ENCODE measurements at regions not wholly inside any gene's neighbourhood (a gene's known extent, or its start where the extent isn't known, plus 50 kb on each side); places are given as distances from the start of the nearest gene placed in this dataset.

- Histone ChIP-seq H3K27ac (no peak overlapping the region), H3K9ac (no peak overlapping the region), H3K27me3 (no peaks in the 10 kb centered on the region), H3K4me1 (no peaks in the 10 kb centered on the region), H3K4me2 (peak overlapping the region in 1 of 11 experiments; percentile 14; a peak in 1 of 22 replicates), H4K20me1 (no peaks in the 10 kb centered on the region), H3K36me3 (no peaks in the 10 kb centered on the region), H3K9me3 (replicated peaks in 1 of 11) (no peaks in the 10 kb centered on the region), H3K4me3 (no peak overlapping the region)
- no peak for TF ChIP-seq Cebpa-rat (IDR thresholded peaks at IDR 0.05)
These were observed 319.4 kb downstream of the TGFB2 start for GRCh38 chr1:218664385-218665170.

- Histone ChIP-seq H3K4me2 (no peak overlapping the region), H3K4me1 (no peaks in the 10 kb centered on the region), H4K20me1 (no peaks in the 10 kb centered on the region), H3K36me3 (no peaks in the 10 kb centered on the region), H3K9ac (no peak overlapping the region), H3K4me3 (no peak overlapping the region), H3K27me3 (no peaks in the 10 kb centered on the region), H3K9me3 (replicated peaks in 1 of 11) (no peaks in the 10 kb centered on the region), H3K27ac (no peak overlapping the region)
- no peak for TF ChIP-seq Cebpa-rat (IDR thresholded peaks at IDR 0.05)
These were observed 320.1 kb downstream of the TGFB2 start for GRCh38 chr1:218665221-218665620.

- no peak for TF ChIP-seq Cebpa-rat (IDR thresholded peaks at IDR 0.05)
- no peak overlapping the region for H3K4me3 ChIP-seq
These were observed 321.1 kb downstream of the TGFB2 start for GRCh38 chr1:218666263-218666662.

GRCh38 chr1:218667781-218668516 lies 322.8 kb downstream of the TGFB2 start:
- no peak overlapping the region for H3K4me2 ChIP-seq
- no peaks in the 10 kb centered on the region for H3K4me1 ChIP-seq
- H3K27ac ChIP-seq: no peak overlapping the region
- TF ChIP-seq Cebpa-rat (IDR thresholded peaks at IDR 0.05): no peak
- H4K20me1 ChIP-seq: no peaks in the 10 kb centered on the region
- no peaks in the 10 kb centered on the region for H3K36me3 ChIP-seq
- no peaks in the 10 kb centered on the region for H3K27me3 ChIP-seq
- no peaks in the 10 kb centered on the region for H3K9me3 ChIP-seq (replicated peaks in 1 of 11)
- H3K9ac ChIP-seq: no peak overlapping the region
- no peak overlapping the region for H3K4me3 ChIP-seq

More at GRCh38 chr1:218666263-218666662, 321.1 kb downstream of the TGFB2 start:
- no peaks in the 10 kb centered on the region for H3K36me3 ChIP-seq
- no peaks in the 10 kb centered on the region for H3K27me3 ChIP-seq
- H3K4me2 ChIP-seq: no peak overlapping the region
- no peaks in the 10 kb centered on the region for H3K4me1 ChIP-seq
- no peak overlapping the region for H3K9ac ChIP-seq
- H3K27ac ChIP-seq: no peak overlapping the region
- no peaks in the 10 kb centered on the region for H4K20me1 ChIP-seq
- H3K9me3 ChIP-seq (replicated peaks in 1 of 11): no peaks in the 10 kb centered on the region

GRCh38 chr1:218669431-218669830 lies 324.3 kb downstream of the TGFB2 start:
- no peak overlapping the region for H3K4me3 ChIP-seq
- H3K4me2 ChIP-seq: no peak overlapping the region
- TF ChIP-seq Cebpa-rat (IDR thresholded peaks at IDR 0.05): no peak
- no peaks in the 10 kb centered on the region for H3K4me1 ChIP-seq
- no peaks in the 10 kb centered on the region for H3K9me3 ChIP-seq (replicated peaks in 1 of 11)
- no peak overlapping the region for H3K9ac ChIP-seq
- no peaks in the 10 kb centered on the region for H3K36me3 ChIP-seq
- H3K27ac ChIP-seq: no peak overlapping the region
- no peaks in the 10 kb centered on the region for H4K20me1 ChIP-seq
- no peaks in the 10 kb centered on the region for H3K27me3 ChIP-seq

GRCh38 chr1:218670875-218671274 lies 325.7 kb downstream of the TGFB2 start:
- Histone ChIP-seq H3K4me1 (no peaks in the 10 kb centered on the region), H3K9me3 (replicated peaks in 1 of 11) (no peaks in the 10 kb centered on the region), H3K4me2 (no peak overlapping the region), H3K27me3 (no peaks in the 10 kb centered on the region), H4K20me1 (no peaks in the 10 kb centered on the region), H3K27ac (no peak overlapping the region), H3K9ac (no peak overlapping the region), H3K4me3 (no peak overlapping the region), H3K36me3 (no peaks in the 10 kb centered on the region)
- TF ChIP-seq Cebpa-rat (IDR thresholded peaks at IDR 0.05): no peak

- no peak overlapping the region for H3K4me3 ChIP-seq
- H3K9me3 ChIP-seq (replicated peaks in 1 of 11): no peaks in the 10 kb centered on the region
- no peaks in the 10 kb centered on the region for H3K36me3 ChIP-seq
- no peaks in the 10 kb centered on the region for H4K20me1 ChIP-seq
- no peaks in the 10 kb centered on the region for H3K27me3 ChIP-seq
- TF ChIP-seq Cebpa-rat (IDR thresholded peaks at IDR 0.05): no peak
- H3K4me2 ChIP-seq: no peak overlapping the region
- no peak overlapping the region for H3K9ac ChIP-seq
- no peak overlapping the region for H3K27ac ChIP-seq
- H3K4me1 ChIP-seq: no peaks in the 10 kb centered on the region
These were observed 326.4 kb downstream of the TGFB2 start for GRCh38 chr1:218671573-218671972.

GRCh38 chr1:218673170-218673569 lies 328.0 kb downstream of the TGFB2 start:
- no peaks in the 10 kb centered on the region for H3K27me3 ChIP-seq
- no peaks in the 10 kb centered on the region for H4K20me1 ChIP-seq
- no peaks in the 10 kb centered on the region for H3K9me3 ChIP-seq (replicated peaks in 1 of 11)
- no peaks in the 10 kb centered on the region for H3K36me3 ChIP-seq
- no peak overlapping the region for H3K4me3 ChIP-seq
- no peak for TF ChIP-seq Cebpa-rat (IDR thresholded peaks at IDR 0.05)
- no peaks in the 10 kb centered on the region for H3K4me1 ChIP-seq
- no peak overlapping the region for H3K4me2 ChIP-seq
- no peak overlapping the region for H3K9ac ChIP-seq
- H3K27ac ChIP-seq: no peak overlapping the region

- Histone ChIP-seq H3K9me3 (replicated peaks in 1 of 11) (no peaks in the 10 kb centered on the region), H3K36me3 (no peaks in the 10 kb centered on the region), H3K4me1 (no peaks in the 10 kb centered on the region), H3K4me2 (no peak overlapping the region), H3K4me3 (no peak overlapping the region), H4K20me1 (no peaks in the 10 kb centered on the region), H3K9ac (no peak overlapping the region), H3K27ac (no peak overlapping the region), H3K27me3 (no peaks in the 10 kb centered on the region)
- TF ChIP-seq Cebpa-rat (IDR thresholded peaks at IDR 0.05): no peak
These were observed 329.2 kb downstream of the TGFB2 start for GRCh38 chr1:218674280-218674773.

GRCh38 chr1:218677026-218677425 lies 331.9 kb downstream of the TGFB2 start:
- TF ChIP-seq Cebpa-rat (IDR thresholded peaks at IDR 0.05): no peak

More at GRCh38 chr1:218677026-218677425, 331.9 kb downstream of the TGFB2 start:
- no peak overlapping the region for H3K4me2 ChIP-seq
- H3K9me3 ChIP-seq (replicated peaks in 1 of 11): no peaks in the 10 kb centered on the region
- H4K20me1 ChIP-seq: no peaks in the 10 kb centered on the region
- no peak overlapping the region for H3K9ac ChIP-seq
- H3K4me1 ChIP-seq: no peaks in the 10 kb centered on the region
- H3K27ac ChIP-seq: no peak overlapping the region
- no peaks in the 10 kb centered on the region for H3K36me3 ChIP-seq
- no peaks in the 10 kb centered on the region for H3K27me3 ChIP-seq
- no peak overlapping the region for H3K4me3 ChIP-seq

Data from BLaER1 treated with 17β-estradiol and CSF1 and Interleukin-3, amounts not matched to agents 10 nM and 100 nM (cell line).